H1 (cell line): ENCODE measurements at regions not wholly inside any gene's neighbourhood (a gene's known extent, or its start where the extent isn't known, plus 50 kb on each side); places are given as distances from the start of the nearest gene placed in this dataset.
A peak's percentile ranks its signal among the peaks of the same experiment; 100 is the strongest.

Experiments used
- CTCF ChIA-PET: fragments of 300-600 bp; sonication (Branson Sonifier 250); formaldehyde crosslinking; loops from one replicate; lab custom pipeline; 2021; ENCODE audit not compliant: partially characterized antibody; lab: Charles Lee
- POLR2A ChIA-PET: fragments of 300-600 bp; sonication (Branson Sonifier 250); formaldehyde crosslinking; loops from one replicate; lab custom pipeline; 2021; ENCODE audit warnings: inconsistent platforms; ENCODE audit not compliant: partially characterized antibody; lab: Charles Lee
- DNase-seq, 2 experiments: peaks; one replicate each; pipeline versions ENCODE4 v3.0.0 to v3.0.0-alpha.2; 2010 to 2022; ENCODE audit warnings: low spot score in 2 of 2, low read depth in 1 of 2, mixed read lengths in 1 of 2
- FAIRE-seq: peaks from 2 replicates; lab custom pipeline; 2011; peaks lifted over from hg19 to GRCh38; lab: Jason Lieb, UNC
- H2AFZ ChIP-seq: 2 replicates; pipeline ENCODE4 v1.8.1; 2012; ENCODE audit warnings: low read length, inconsistent platforms
- H2AK5ac ChIP-seq: 2 replicates; pipeline ENCODE4 v1.6.1; 2013; ENCODE audit warnings: low read depth, low read length
- H2BK120ac ChIP-seq: replicated peaks from 2 replicates; pipeline ENCODE3; 2013; ENCODE audit warnings: low read depth, low read length, inconsistent platforms
- H2BK12ac ChIP-seq: 2 replicates; pipeline ENCODE4 v1.6.1; 2013; ENCODE audit warnings: low read depth, low read length
- H2BK15ac ChIP-seq: 2 replicates; pipeline ENCODE4 v1.6.1; 2013; ENCODE audit warnings: low read length
- H2BK20ac ChIP-seq: 2 replicates; pipeline ENCODE4 v1.6.1; 2013; ENCODE audit warnings: low read length
- H2BK5ac ChIP-seq: 2 replicates; pipeline ENCODE4 v1.6.1; 2013; ENCODE audit warnings: low read depth, low read length
- H3K14ac ChIP-seq: 2 replicates; pipeline ENCODE4 v1.6.1; 2013; ENCODE audit warnings: inconsistent platforms; ENCODE audit not compliant: insufficient read length
- H3K18ac ChIP-seq: 2 replicates; pipeline ENCODE4 v1.6.1; 2013; ENCODE audit warnings: low read length; ENCODE audit errors: extremely low read depth
- H3K23ac ChIP-seq: 2 replicates; pipeline ENCODE4 v1.6.1; 2013; ENCODE audit warnings: inconsistent platforms; ENCODE audit not compliant: insufficient read length
- H3K23me2 ChIP-seq: 2 replicates; pipeline ENCODE4 v1.6.1; 2013; ENCODE audit warnings: low read depth, low read length
- H3K27ac ChIP-seq: 2 replicates; pipeline ENCODE4 v1.6.1; 2011; ENCODE audit warnings: low read depth, low read length, inconsistent platforms
- H3K27me3 ChIP-seq, 4 experiments: replicated peaks in 1 of 4; 1 replicate in 1 of 4; 2 replicates in 3 of 4; pipeline versions ENCODE4 v1.6.1 to v1.8.1; 2011 to 2013; ENCODE audit warnings: low read length in 3 of 4, mild to moderate bottlenecking in 3 of 4, inconsistent platforms in 2 of 4, mixed read lengths in 2 of 4, moderate library complexity in 1 of 4; ENCODE audit not compliant: control insufficient read depth in 3 of 4, insufficient read depth in 3 of 4; ENCODE audit errors: extremely low read depth in 1 of 4
- H3K36me3 ChIP-seq, 4 experiments: 2 replicates each; pipeline versions ENCODE4 v1.6.1 to v1.8.1; 2011 to 2013; ENCODE audit warnings: mild to moderate bottlenecking in 4 of 4, low read length in 3 of 4, moderate library complexity in 2 of 4, control low read depth in 1 of 4, inconsistent platforms in 1 of 4; ENCODE audit not compliant: insufficient read depth in 4 of 4, control insufficient read depth in 2 of 4
- H3K4ac ChIP-seq: replicated peaks from 2 replicates; pipeline ENCODE3; 2013; ENCODE audit warnings: low read length, low read depth, mixed read lengths, inconsistent platforms; ENCODE audit not compliant: insufficient read length
- H3K4me1 ChIP-seq, 4 experiments: replicated peaks in 1 of 4; 1 replicate in 1 of 4; 2 replicates in 3 of 4; pipeline versions ENCODE4 v1.6.1 to v1.8.1; 2011 to 2013; ENCODE audit warnings: low read length in 3 of 4, inconsistent platforms in 2 of 4, mixed read lengths in 1 of 4; ENCODE audit not compliant: insufficient read depth in 4 of 4, control insufficient read depth in 3 of 4
- H3K4me2 ChIP-seq, 2 experiments: 2 replicates each; pipeline versions ENCODE4 v1.6.1 to v1.8.1; 2011 to 2013; ENCODE audit warnings: low read depth in 2 of 2, low read length in 2 of 2, control low read depth in 1 of 2, inconsistent platforms in 1 of 2, mild to moderate bottlenecking in 1 of 2; ENCODE audit not compliant: insufficient read depth in 1 of 2
- H3K4me3 ChIP-seq, 4 experiments: fragments of 200-600, 300-600 bp in 1 of 4; sonication (generic), shearing (Covaris generic), sonication (Bioruptor Twin) in 1 of 4; 2 replicates each; pipeline versions ENCODE4 v1.5.1 to v1.8.1; 2011 to 2016; ENCODE audit warnings: low read length in 4 of 4, low read depth in 3 of 4, control low read depth in 2 of 4, inconsistent platforms in 2 of 4, mild to moderate bottlenecking in 2 of 4, mixed read lengths in 1 of 4, moderate library complexity in 1 of 4; ENCODE audit not compliant: insufficient read depth in 2 of 4; ENCODE audit errors: extremely low read depth in 1 of 4
- H3K56ac ChIP-seq: replicated peaks from 2 replicates; pipeline ENCODE3; 2013; ENCODE audit warnings: low read depth, mild to moderate bottlenecking, mixed read lengths, low read length, inconsistent platforms; ENCODE audit not compliant: insufficient read length
- H3K79me1 ChIP-seq: 2 replicates; pipeline ENCODE4 v1.6.1; 2013; ENCODE audit warnings: low read depth, low read length, control low read depth
- H3K79me2 ChIP-seq, 2 experiments: 2 replicates each; pipeline versions ENCODE4 v1.6.1 to v1.8.1; 2012 to 2013; ENCODE audit warnings: low read length in 2 of 2, mild to moderate bottlenecking in 2 of 2, inconsistent platforms in 1 of 2; ENCODE audit not compliant: insufficient read depth in 2 of 2, control insufficient read depth in 1 of 2
- H3K9ac ChIP-seq, 4 experiments: replicated peaks in 1 of 4; 1 replicate in 1 of 4; 2 replicates in 3 of 4; pipeline versions ENCODE4 v1.6.1 to v1.8.1; 2011 to 2013; ENCODE audit warnings: low read depth in 3 of 4, low read length in 3 of 4, control low read depth in 2 of 4, mild to moderate bottlenecking in 2 of 4, moderate library complexity in 2 of 4, inconsistent platforms in 1 of 4; ENCODE audit errors: extremely low read depth in 1 of 4
- H3K9me3 ChIP-seq, 2 experiments: 2 replicates each; pipeline versions ENCODE4 v1.6.1 to v1.8.1; 2012 to 2013; ENCODE audit warnings: mild to moderate bottlenecking in 2 of 2, moderate library complexity in 2 of 2, control low read depth in 1 of 2, inconsistent platforms in 1 of 2, low read depth in 1 of 2, low read length in 1 of 2, mixed read lengths in 1 of 2; ENCODE audit not compliant: insufficient read depth in 2 of 2
- H4K20me1 ChIP-seq, 2 experiments: replicated peaks in 1 of 2; 2 replicates each; pipeline versions ENCODE3 to v1.8.1; 2011 to 2013; ENCODE audit warnings: inconsistent platforms in 2 of 2, low read length in 2 of 2, mild to moderate bottlenecking in 1 of 2; ENCODE audit not compliant: insufficient read depth in 2 of 2, control insufficient read depth in 1 of 2
- H4K5ac ChIP-seq: 2 replicates; pipeline ENCODE4 v1.6.1; 2013; ENCODE audit warnings: low read length, low read depth, mixed read lengths, inconsistent platforms; ENCODE audit not compliant: insufficient read length
- H4K8ac ChIP-seq: 2 replicates; pipeline ENCODE4 v1.8.0; 2013; ENCODE audit warnings: mild to moderate bottlenecking, moderate library complexity, low read length, inconsistent platforms; ENCODE audit not compliant: insufficient read depth; ENCODE audit errors: extremely low read depth
- H4K91ac ChIP-seq: replicated peaks from 2 replicates; pipeline ENCODE3; 2013; ENCODE audit warnings: low read length, mixed read lengths, inconsistent platforms; ENCODE audit not compliant: insufficient read length
- BACH1 ChIP-seq: IDR thresholded peaks from 2 replicates; pipeline ENCODE4 v1.6.1; 2012; ENCODE audit warnings: low read length, improper control_type of control experiment
- BCL11A ChIP-seq, 2 experiments: IDR thresholded peaks; one replicate each; pipeline ENCODE4 v1.6.1; 2011; ENCODE audit warnings: low read depth in 2 of 2, low read length in 2 of 2, mild to moderate bottlenecking in 2 of 2
- CHD1 ChIP-seq: IDR thresholded peaks from 2 replicates; pipeline ENCODE4 v1.6.1; 2012; ENCODE audit warnings: low read depth, low read length, improper control_type of control experiment
- CTBP2 ChIP-seq: IDR thresholded peaks from 2 replicates; pipeline ENCODE4 v1.7.0; 2011; ENCODE audit warnings: borderline replicate concordance, mild to moderate bottlenecking, moderate library complexity, mixed read lengths, low read length; ENCODE audit not compliant: insufficient read depth, insufficient read length
- FOSL1 ChIP-seq: IDR thresholded peaks from 2 replicates; pipeline ENCODE4 v1.6.1; 2011; ENCODE audit warnings: mild to moderate bottlenecking, low read depth, low read length, moderate library complexity; ENCODE audit not compliant: insufficient read depth
- HDAC6 ChIP-seq: IDR thresholded peaks from one replicate; pipeline ENCODE4 v1.7.1; 2012; ENCODE audit warnings: low read depth, mild to moderate bottlenecking, inconsistent platforms, low read length, moderate library complexity
- JUN ChIP-seq: IDR thresholded peaks from 2 replicates; pipeline ENCODE4 v1.6.1; 2011; ENCODE audit warnings: low read depth, mild to moderate bottlenecking, improper control_type of control experiment, low read length
- KDM4A ChIP-seq: IDR thresholded peaks from one replicate; pipeline ENCODE4 v1.7.1; 2012; ENCODE audit warnings: low read depth, mild to moderate bottlenecking, moderate library complexity, low read length, inconsistent platforms; ENCODE audit not compliant: severe bottlenecking
- KDM5A ChIP-seq: fragments of 200-600 bp; IDR thresholded peaks from 2 replicates; pipeline ENCODE4 v1.7.1; 2012; ENCODE audit warnings: mild to moderate bottlenecking, low read length, inconsistent platforms, mixed read lengths
- PHF8 ChIP-seq: fragments of 200-600 bp; sonication (generic); conservative IDR thresholded peaks from 2 replicates; pipeline ENCODE4 v1.7.1; 2012; ENCODE audit warnings: low read depth, mild to moderate bottlenecking, inconsistent platforms, low read length, moderate library complexity
- SP1 ChIP-seq: IDR thresholded peaks from 2 replicates; pipeline ENCODE4 v1.6.1; 2011; ENCODE audit warnings: low read depth, low read length
- TAF1 ChIP-seq: IDR thresholded peaks from 2 replicates; pipeline ENCODE4 v1.6.1; 2011; ENCODE audit warnings: mild to moderate bottlenecking, low read depth, low read length
- TCF12 ChIP-seq: IDR thresholded peaks from 2 replicates; pipeline ENCODE4 v1.6.1; 2011; ENCODE audit warnings: low read depth, mild to moderate bottlenecking, low read length
- WGBS, 2 experiments: shearing (Covaris generic) in 1 of 2; methylation state at CpG; one replicate each; pipeline versions ENCODE4 v1.1.6 to v1.1.7; 2013 to 2015; ENCODE audit warnings: low lambda C conversion rate in 2 of 2, mixed read lengths in 2 of 2, inconsistent platforms in 1 of 2, low coverage in 1 of 2, missing lambda C conversion rate in 1 of 2; ENCODE audit not compliant: insufficient replicate concordance in 2 of 2, insufficient coverage in 1 of 2, insufficient read length in 1 of 2; ENCODE audit errors: extremely low coverage in 1 of 2, missing lambda C conversion rate in 1 of 2; 5-methylcytosine and 5-hydroxymethylcytosine counted together

DNA sequence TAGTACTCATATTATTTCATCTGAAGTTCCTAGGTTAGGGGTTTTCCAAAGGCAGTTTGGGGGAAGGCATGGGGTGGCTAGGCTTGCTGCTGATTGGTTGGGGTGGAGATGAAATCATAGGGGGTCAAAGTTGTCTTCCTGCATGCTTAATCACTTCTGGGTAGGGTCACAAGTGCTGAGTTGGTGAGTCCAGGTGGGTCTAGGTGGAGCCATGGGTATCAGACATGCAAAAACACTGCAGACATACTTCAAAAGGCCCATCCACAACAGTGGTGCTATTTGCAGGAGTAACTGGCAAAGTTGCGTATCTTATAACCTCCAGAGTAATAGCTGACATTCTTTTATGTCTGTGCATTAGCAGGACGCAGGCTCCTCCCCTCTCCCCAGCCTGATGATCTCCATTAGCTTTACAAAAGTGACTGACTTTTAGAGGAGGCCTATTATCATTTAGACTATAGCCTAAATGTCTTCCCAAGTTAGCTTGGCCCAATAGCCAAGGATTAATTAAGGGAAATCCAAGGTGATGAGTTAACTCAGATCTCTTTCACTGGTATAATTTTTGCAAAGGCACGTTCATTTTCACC is 374.4 kb upstream of the PRMT6 start:
- no peaks in the 10 kb centered on the region for H3K79me2 ChIP-seq
- H3K56ac ChIP-seq, result no peak overlapping the region
- no peak overlapping the region for H3K23ac ChIP-seq
- H2BK15ac ChIP-seq, result no peak overlapping the region
- ChIA-PET POLR2A (no interaction called here), CTCF (no interaction called here)
- no peak overlapping the region for H3K9ac ChIP-seq
- no peak overlapping the region for H4K8ac ChIP-seq
- H2BK20ac ChIP-seq, result no peak overlapping the region
- TF ChIP-seq TCF12 (no peak), JUN (no peak), KDM5A (no peak), BACH1 (no peak), FOSL1 (no peak), KDM4A (no peak), BCL11A (IDR thresholded peaks at IDR 0.05; ENCODE audit: low read depth in 2 of 2, low read length in 2 of 2) (no peak), CHD1 (no peak), TAF1 (no peak), SP1 (no peak), HDAC6 (no peak), PHF8 (no peak), CTBP2 (no peak)
- no peaks in the 10 kb centered on the region for H3K9me3 ChIP-seq
- H2BK120ac ChIP-seq, result no peak overlapping the region
- no peak overlapping the region for H3K4me3 ChIP-seq
- WGBS, 2 experiments, result 89% methylated on average over 3 of the region's 3 CpGs; no CpG with 5 or more reads in 1 of the 2 experiments
- no peak overlapping the region for H3K18ac ChIP-seq
- H3K36me3 ChIP-seq, result no peaks in the 10 kb centered on the region
- H4K91ac ChIP-seq, result no peak overlapping the region
- H3K79me1 ChIP-seq, result no peaks in the 10 kb centered on the region
- no peak overlapping the region for H2AK5ac ChIP-seq
- no peaks in the 10 kb centered on the region for H3K27me3 ChIP-seq
- no peak overlapping the region for H4K5ac ChIP-seq
- peaks cover 0 to 3% (median 0%) of the 10 kb centered on the region in 4 experiments; a peak in 3 of 7 replicates for H3K4me1 ChIP-seq
- DNase-seq, result no peak
- 0 out of 2 replicates have a peak overlapping the region, but pooled peaks have one; percentile 18 for H2AFZ ChIP-seq
- H3K4me2 ChIP-seq, result no peak overlapping the region
- FAIRE-seq, result no peak
- H2BK12ac ChIP-seq, result no peak overlapping the region
- no peaks in the 10 kb centered on the region for H4K20me1 ChIP-seq
- H3K23me2 ChIP-seq, result no peaks in the 10 kb centered on the region
- no peak overlapping the region for H3K14ac ChIP-seq
- H3K4ac ChIP-seq, result no peak overlapping the region
- no peak overlapping the region for H3K27ac ChIP-seq
- no peak overlapping the region for H2BK5ac ChIP-seq
